Gastroesophageal sphincter (tissue), 4 donors: ENCODE measurements at regions not wholly inside any gene's neighbourhood (a gene's known extent, or its start where the extent isn't known, plus 50 kb on each side); places are given as distances from the start of the nearest gene placed in this dataset.

Experiments used
- ATAC-seq: fragments of 150-250 bp; one replicate; pipeline ENCODE4 v1.9.1; 2016; ENCODE audit warnings: mild to moderate bottlenecking, moderate library complexity
- H3K27ac ChIP-seq, 4 donors: fragments of 200-600 bp; sonication (generic) in 3 of 4; 1 replicate in 3 of 4; 2 replicates in 1 of 4; pipeline ENCODE4 v1.5.1; 2016 to 2019
- H3K27me3 ChIP-seq: fragments of 200-600 bp; sonication (generic); one replicate; pipeline ENCODE4 v1.5.1; 2019
- H3K36me3 ChIP-seq, 2 donors: fragments of 200-600 bp; sonication (generic); one replicate each; pipeline ENCODE4 v1.5.1; 2019; ENCODE audit warnings: control low read depth in 1 of 2
- H3K4me1 ChIP-seq, 3 donors: fragments of 200-600 bp; sonication (generic); 1 replicate in 2 of 3; 2 replicates in 1 of 3; pipeline ENCODE4 v1.5.1; 2016 to 2019; ENCODE audit warnings: control low read depth in 2 of 3
- H3K4me3 ChIP-seq, 2 donors: fragments of 200-600 bp; sonication (generic); one replicate each; pipeline ENCODE4 v1.5.1; 2019; ENCODE audit warnings: mild to moderate bottlenecking in 1 of 2, moderate library complexity in 1 of 2
- H3K9me3 ChIP-seq, 3 donors: fragments of 200-600 bp; sonication (generic); one replicate each; pipeline ENCODE4 v1.5.1; 2017 to 2019; ENCODE audit warnings: control low read depth in 2 of 3
- EP300 ChIP-seq: sonication (generic); formaldehyde crosslinking; IDR thresholded peaks from one replicate; pipeline ENCODE4 v1.6.1; 2017; ENCODE audit warnings: antibody characterized with exemption, mild to moderate bottlenecking
- POLR2A ChIP-seq, 2 donors: fragments of 450-650 bp; IDR thresholded peaks; one replicate each; pipeline ENCODE4 v1.6.1; 2017; ENCODE audit warnings: antibody characterized with exemption in 2 of 2, mild to moderate bottlenecking in 2 of 2, moderate library complexity in 1 of 2
- POLR2AphosphoS5 ChIP-seq: sonication (generic); formaldehyde crosslinking; IDR thresholded peaks from one replicate; pipeline ENCODE4 v1.6.1; 2017; ENCODE audit warnings: antibody characterized with exemption
- WGBS, 2 donors: methylation state at CpG; one replicate each; pipeline ENCODE4 v1.1.5; 2018; ENCODE audit warnings: low coverage in 1 of 2; 5-methylcytosine and 5-hydroxymethylcytosine counted together
- TF ChIP-seq, protein P1 (sequence below), 4 experiments: fragments of 200-600 bp in 2 of 4; fragments of 450-650 bp in 2 of 4; sonication (generic) in 1 of 4; IDR thresholded peaks; one replicate each; pipeline ENCODE4 v1.5.1; 2017 to 2019; ENCODE audit warnings: antibody characterized with exemption in 4 of 4, mild to moderate bottlenecking in 2 of 4, moderate library complexity in 2 of 4

GRCh38 chr16:87165151-87165550, 152.0 kb downstream of the C16orf95 start:
- no peak for ATAC-seq
- no peaks in the 10 kb centered on the region for H3K36me3 ChIP-seq
- H3K4me3 ChIP-seq = no peak overlapping the region
- peaks cover 39% of the 10 kb centered on the region for H3K27me3 ChIP-seq
- no peak overlapping the region for H3K27ac ChIP-seq
- no peak for TF ChIP-seq POLR2AphosphoS5
- no peak for TF ChIP-seq POLR2A (IDR thresholded peaks at IDR 0.05)
- TF ChIP-seq, protein P1, sequence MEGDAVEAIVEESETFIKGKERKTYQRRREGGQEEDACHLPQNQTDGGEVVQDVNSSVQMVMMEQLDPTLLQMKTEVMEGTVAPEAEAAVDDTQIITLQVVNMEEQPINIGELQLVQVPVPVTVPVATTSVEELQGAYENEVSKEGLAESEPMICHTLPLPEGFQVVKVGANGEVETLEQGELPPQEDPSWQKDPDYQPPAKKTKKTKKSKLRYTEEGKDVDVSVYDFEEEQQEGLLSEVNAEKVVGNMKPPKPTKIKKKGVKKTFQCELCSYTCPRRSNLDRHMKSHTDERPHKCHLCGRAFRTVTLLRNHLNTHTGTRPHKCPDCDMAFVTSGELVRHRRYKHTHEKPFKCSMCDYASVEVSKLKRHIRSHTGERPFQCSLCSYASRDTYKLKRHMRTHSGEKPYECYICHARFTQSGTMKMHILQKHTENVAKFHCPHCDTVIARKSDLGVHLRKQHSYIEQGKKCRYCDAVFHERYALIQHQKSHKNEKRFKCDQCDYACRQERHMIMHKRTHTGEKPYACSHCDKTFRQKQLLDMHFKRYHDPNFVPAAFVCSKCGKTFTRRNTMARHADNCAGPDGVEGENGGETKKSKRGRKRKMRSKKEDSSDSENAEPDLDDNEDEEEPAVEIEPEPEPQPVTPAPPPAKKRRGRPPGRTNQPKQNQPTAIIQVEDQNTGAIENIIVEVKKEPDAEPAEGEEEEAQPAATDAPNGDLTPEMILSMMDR (IDR thresholded peaks at IDR 0.05) = no peak
- TF ChIP-seq EP300 = no peak
- 79 to 86% methylated on average over 2 to 3 of the region's 4 CpGs for WGBS, 2 donors
- H3K9me3 ChIP-seq = no peaks in the 10 kb centered on the region
- no peaks in the 10 kb centered on the region for H3K4me1 ChIP-seq

- no peaks in the 10 kb centered on the region for H3K36me3 ChIP-seq
- peaks cover 33% of the 10 kb centered on the region for H3K27me3 ChIP-seq
- H3K4me1 ChIP-seq = no peaks in the 10 kb centered on the region
- no peaks in the 10 kb centered on the region for H3K9me3 ChIP-seq
- TF ChIP-seq POLR2A (IDR thresholded peaks at IDR 0.05) = no peak
- TF ChIP-seq, protein P1 (IDR thresholded peaks at IDR 0.05) = no peak
- TF ChIP-seq EP300 = no peak
- TF ChIP-seq POLR2AphosphoS5 = no peak
- no peak overlapping the region for H3K27ac ChIP-seq
- WGBS, 2 donors = 50 to 58% methylated on average over 2 to 9 of the region's 9 CpGs
- H3K4me3 ChIP-seq = no peak overlapping the region
- ATAC-seq = no peak
These were observed 151.3 kb downstream of the C16orf95 start for GRCh38 chr16:87165885-87166284.

GRCh38 chr16:87166321-87166720, 150.9 kb downstream of the C16orf95 start:
- TF ChIP-seq POLR2A (IDR thresholded peaks at IDR 0.05) (no peak), POLR2AphosphoS5 (no peak), EP300 (no peak)
- TF ChIP-seq, protein P1 (IDR thresholded peaks at IDR 0.05) = no peak
- no peak for ATAC-seq
- Histone ChIP-seq H3K36me3 (no peaks in the 10 kb centered on the region), H3K4me3 (no peak overlapping the region), H3K9me3 (no peaks in the 10 kb centered on the region), H3K27ac (no peak overlapping the region), H3K27me3 (peaks cover 29% of the 10 kb centered on the region), H3K4me1 (no peaks in the 10 kb centered on the region)
- 38 to 69% methylated on average over 3 to 8 of the region's 9 CpGs for WGBS, 2 donors

- Histone ChIP-seq H3K9me3 (no peaks in the 10 kb centered on the region), H3K27ac (no peak overlapping the region), H3K36me3 (no peaks in the 10 kb centered on the region), H3K4me1 (no peaks in the 10 kb centered on the region), H3K4me3 (no peak overlapping the region), H3K27me3 (peaks cover 23% of the 10 kb centered on the region)
- no peak for TF ChIP-seq POLR2AphosphoS5
- no peak for TF ChIP-seq EP300
- TF ChIP-seq, protein P1 (IDR thresholded peaks at IDR 0.05) = no peak
- TF ChIP-seq POLR2A (IDR thresholded peaks at IDR 0.05) = no peak
- no peak for ATAC-seq
- WGBS, 2 donors = 100% methylated on average over 1 of the region's 1 CpG; no CpG with 5 or more reads in 1 of the 2 donors
These were observed 150.3 kb downstream of the C16orf95 start for GRCh38 chr16:87166934-87167333.

GRCh38 chr16:87169509-87169995, 147.6 kb downstream of the C16orf95 start:
- Histone ChIP-seq H3K36me3 (no peaks in the 10 kb centered on the region), H3K27me3 (peaks cover 21% of the 10 kb centered on the region), H3K27ac (no peak overlapping the region), H3K9me3 (no peaks in the 10 kb centered on the region), H3K4me3 (no peak overlapping the region), H3K4me1 (no peaks in the 10 kb centered on the region)
- ATAC-seq = no peak
- WGBS, 2 donors = 72 to 74% methylated on average over 9 to 13 of the region's 14 CpGs
- TF ChIP-seq POLR2A (IDR thresholded peaks at IDR 0.05) (no peak), POLR2AphosphoS5 (no peak), EP300 (no peak)
- TF ChIP-seq, protein P1 (IDR thresholded peaks at IDR 0.05) = no peak
